AG09319 (cell line): ENCODE measurements at regions not wholly inside any gene's neighbourhood (a gene's known extent, or its start where the extent isn't known, plus 50 kb on each side); places are given as distances from the start of the nearest gene placed in this dataset.

Source experiments
- DNase-seq: peaks from one replicate; pipeline ENCODE4 v3.0.0-alpha.2; 2010; ENCODE audit warnings: low read depth; ENCODE audit errors: extremely low read depth
- CTCF ChIP-seq: IDR thresholded peaks from 2 replicates; pipeline ENCODE4 v1.5.1; 2011; ENCODE audit warnings: low read depth, mild to moderate bottlenecking, inconsistent platforms, low read length, moderate library complexity

- DNase-seq: no peak
- no peak for TF ChIP-seq CTCF
Observed at GRCh38 chr6:102980951-102981350, 1587.4 kb downstream of the GRIK2 start.

GRCh38 chr6:102961902-102962301 is 1568.4 kb downstream of the GRIK2 start:
- no peak for DNase-seq

GRCh38 chr6:102950967-102951366 is 1557.5 kb downstream of the GRIK2 start:
- DNase-seq: no peak

More at GRCh38 chr6:102961902-102962301, 1568.4 kb downstream of the GRIK2 start:
- TF ChIP-seq CTCF: no peak

GRCh38 chr6:102944475-102944874 is 1551.0 kb downstream of the GRIK2 start:
- no peak for TF ChIP-seq CTCF
- DNase-seq: no peak

More at GRCh38 chr6:102950967-102951366, 1557.5 kb downstream of the GRIK2 start:
- no peak for TF ChIP-seq CTCF

- no peak for TF ChIP-seq CTCF
- no peak for DNase-seq
Observed at GRCh38 chr6:102942206-102942605, 1548.7 kb downstream of the GRIK2 start.

GRCh38 chr6:102936959-102937358 is 1543.5 kb downstream of the GRIK2 start:
- no peak for DNase-seq
- no peak for TF ChIP-seq CTCF

GRCh38 chr6:102928109-102928508 is 1534.6 kb downstream of the GRIK2 start:
- TF ChIP-seq CTCF: no peak
- DNase-seq: no peak
